PC-9 (cell line): ENCODE measurements at regions not wholly inside any gene's neighbourhood (a gene's known extent, or its start where the extent isn't known, plus 50 kb on each side); places are given as distances from the start of the nearest gene placed in this dataset.

Experiments used
- EZH2 ChIP-seq: fragments of 200-600 bp; sonication (generic); IDR thresholded peaks from 2 replicates; pipeline ENCODE4 v1.8.0; 2017; ENCODE audit warnings: antibody characterized with exemption, low read depth
- TF ChIP-seq, protein P1 (sequence below): fragments of 200-600 bp; sonication (generic); conservative IDR thresholded peaks from 2 replicates; pipeline ENCODE4 v1.6.1; 2017; ENCODE audit warnings: mixed run types, antibody characterized with exemption, mild to moderate bottlenecking, moderate library complexity

DNA sequence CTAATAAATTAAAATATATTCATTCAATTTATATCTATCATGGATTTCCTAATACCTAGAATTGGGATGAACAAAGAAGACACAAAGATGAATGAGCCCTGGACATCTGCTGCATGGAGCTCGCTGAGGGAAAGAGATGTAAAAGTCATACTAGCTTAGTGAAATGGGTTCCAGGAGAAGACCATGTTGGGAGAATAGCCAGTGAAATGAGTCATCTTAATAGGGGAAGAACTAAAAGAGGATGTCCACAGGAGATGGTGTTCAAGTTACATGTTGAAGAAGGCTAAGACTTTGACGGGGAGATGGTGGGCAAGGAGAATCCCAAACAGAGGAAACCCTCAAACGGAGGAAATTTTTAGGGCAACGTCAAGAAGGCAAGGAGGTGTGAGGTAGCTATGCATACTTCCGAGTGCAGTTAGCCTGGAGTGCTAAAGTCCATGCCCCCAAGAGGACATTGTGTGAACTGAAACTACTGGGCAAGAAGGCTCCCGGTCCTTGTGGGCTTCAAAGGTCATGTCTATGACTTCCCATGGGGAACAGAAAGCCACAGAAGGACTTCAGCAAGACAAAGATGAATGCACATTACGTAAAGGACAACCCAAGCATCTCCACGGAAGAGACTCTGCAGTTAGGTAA is 220.5 kb upstream of the CDH11 start:
- TF ChIP-seq, protein P1, sequence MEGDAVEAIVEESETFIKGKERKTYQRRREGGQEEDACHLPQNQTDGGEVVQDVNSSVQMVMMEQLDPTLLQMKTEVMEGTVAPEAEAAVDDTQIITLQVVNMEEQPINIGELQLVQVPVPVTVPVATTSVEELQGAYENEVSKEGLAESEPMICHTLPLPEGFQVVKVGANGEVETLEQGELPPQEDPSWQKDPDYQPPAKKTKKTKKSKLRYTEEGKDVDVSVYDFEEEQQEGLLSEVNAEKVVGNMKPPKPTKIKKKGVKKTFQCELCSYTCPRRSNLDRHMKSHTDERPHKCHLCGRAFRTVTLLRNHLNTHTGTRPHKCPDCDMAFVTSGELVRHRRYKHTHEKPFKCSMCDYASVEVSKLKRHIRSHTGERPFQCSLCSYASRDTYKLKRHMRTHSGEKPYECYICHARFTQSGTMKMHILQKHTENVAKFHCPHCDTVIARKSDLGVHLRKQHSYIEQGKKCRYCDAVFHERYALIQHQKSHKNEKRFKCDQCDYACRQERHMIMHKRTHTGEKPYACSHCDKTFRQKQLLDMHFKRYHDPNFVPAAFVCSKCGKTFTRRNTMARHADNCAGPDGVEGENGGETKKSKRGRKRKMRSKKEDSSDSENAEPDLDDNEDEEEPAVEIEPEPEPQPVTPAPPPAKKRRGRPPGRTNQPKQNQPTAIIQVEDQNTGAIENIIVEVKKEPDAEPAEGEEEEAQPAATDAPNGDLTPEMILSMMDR = no peak
- TF ChIP-seq EZH2 = no peak
